ENCODE measurements at regions not wholly inside any gene's neighbourhood (a gene's known extent, or its start where the extent isn't known, plus 50 kb on each side); places are given as distances from the start of the nearest gene placed in this dataset.

DNA sequence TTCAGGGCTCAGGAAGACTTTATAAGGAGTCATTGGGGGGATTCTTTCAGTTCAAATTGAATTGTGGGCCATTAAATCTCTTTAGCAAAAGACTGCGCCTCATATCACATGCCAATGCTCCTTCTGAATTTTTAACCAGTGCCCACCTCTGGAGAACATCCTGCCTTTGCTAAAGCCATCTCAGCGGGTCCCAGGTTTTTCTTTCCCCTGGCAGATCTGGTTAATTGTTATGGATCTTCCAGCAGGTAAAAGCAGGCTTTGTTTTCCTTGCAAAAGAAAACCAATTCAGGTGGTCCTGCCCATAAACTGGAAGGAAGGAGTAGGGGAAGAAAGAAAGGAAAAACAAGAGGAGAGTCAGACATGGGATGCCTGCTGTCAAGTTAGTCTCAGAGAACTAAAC is 298.2 kb downstream of the LRFN2 start:
- ATAC-seq (no peak), DNase-seq (no peak)
- H3K27me3 ChIP-seq: peaks cover 6% of the 10 kb centered on the region
- H3K9me3 ChIP-seq: no peaks in the 10 kb centered on the region
- H3K4me1 ChIP-seq: no peaks in the 10 kb centered on the region
- H3K36me3 ChIP-seq: no peaks in the 10 kb centered on the region
- TF ChIP-seq, protein P1, sequence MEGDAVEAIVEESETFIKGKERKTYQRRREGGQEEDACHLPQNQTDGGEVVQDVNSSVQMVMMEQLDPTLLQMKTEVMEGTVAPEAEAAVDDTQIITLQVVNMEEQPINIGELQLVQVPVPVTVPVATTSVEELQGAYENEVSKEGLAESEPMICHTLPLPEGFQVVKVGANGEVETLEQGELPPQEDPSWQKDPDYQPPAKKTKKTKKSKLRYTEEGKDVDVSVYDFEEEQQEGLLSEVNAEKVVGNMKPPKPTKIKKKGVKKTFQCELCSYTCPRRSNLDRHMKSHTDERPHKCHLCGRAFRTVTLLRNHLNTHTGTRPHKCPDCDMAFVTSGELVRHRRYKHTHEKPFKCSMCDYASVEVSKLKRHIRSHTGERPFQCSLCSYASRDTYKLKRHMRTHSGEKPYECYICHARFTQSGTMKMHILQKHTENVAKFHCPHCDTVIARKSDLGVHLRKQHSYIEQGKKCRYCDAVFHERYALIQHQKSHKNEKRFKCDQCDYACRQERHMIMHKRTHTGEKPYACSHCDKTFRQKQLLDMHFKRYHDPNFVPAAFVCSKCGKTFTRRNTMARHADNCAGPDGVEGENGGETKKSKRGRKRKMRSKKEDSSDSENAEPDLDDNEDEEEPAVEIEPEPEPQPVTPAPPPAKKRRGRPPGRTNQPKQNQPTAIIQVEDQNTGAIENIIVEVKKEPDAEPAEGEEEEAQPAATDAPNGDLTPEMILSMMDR (IDR thresholded peaks at IDR 0.05): no peak
- no peak overlapping the region for H3K27ac ChIP-seq
- H3K4me3 ChIP-seq: no peak overlapping the region
- intact Hi-C loops (cut with DNase I): no loop called here

DNA sequence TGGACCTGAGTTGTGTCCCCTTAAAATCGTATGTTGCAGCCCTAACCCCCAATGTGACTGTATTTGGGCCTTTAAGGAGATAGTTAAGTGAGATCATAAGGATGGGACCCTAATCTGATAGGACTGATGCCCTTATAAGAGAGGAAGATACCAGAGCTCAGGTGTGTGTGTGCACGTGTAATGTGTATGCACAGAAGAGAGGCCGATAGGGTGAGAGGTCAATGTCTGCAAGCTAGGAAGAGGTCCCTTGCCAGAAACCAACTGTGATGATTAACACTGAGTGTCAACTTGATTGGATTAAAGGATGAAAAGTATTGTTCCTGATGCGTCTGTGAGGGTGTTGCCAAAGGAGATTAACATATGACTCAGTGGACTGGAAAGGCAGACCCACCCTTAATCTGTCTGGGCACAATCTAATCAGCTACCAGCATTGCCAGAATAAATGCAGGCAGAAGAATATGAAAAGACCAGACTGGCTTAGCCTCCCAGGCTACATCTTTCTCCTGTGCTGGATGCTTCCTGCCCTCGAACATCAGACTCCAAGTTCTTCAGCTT is 299.8 kb downstream of the LRFN2 start:
- ATAC-seq: no peak
- intact Hi-C loops (cut with DNase I): no loop called here
- H3K4me3 ChIP-seq: no peak overlapping the region

DNA sequence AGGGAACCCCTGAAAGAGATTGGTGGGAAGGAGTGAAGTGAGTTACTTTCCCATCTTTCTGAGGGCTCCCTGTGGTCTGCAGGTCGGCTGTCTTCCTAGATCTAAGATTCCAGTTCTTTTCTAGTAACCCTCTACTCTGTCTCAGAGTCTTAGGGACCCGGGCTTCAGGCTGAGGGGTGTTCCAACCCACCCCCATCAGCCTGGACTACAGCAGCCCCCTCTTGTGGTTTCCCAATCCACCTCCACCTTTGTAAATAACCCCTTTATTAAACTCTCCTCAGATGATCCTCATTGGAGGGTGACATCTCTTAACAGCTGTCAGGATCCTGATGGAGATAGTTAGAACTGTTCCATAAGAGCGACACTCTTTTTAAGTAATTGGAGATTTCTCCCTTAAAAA is 300.4 kb downstream of the LRFN2 start:
- Histone ChIP-seq H3K9me3 (no peaks in the 10 kb centered on the region), H3K27me3 (peaks cover 2% of the 10 kb centered on the region), H3K27ac (no peak overlapping the region), H3K4me1 (no peaks in the 10 kb centered on the region), H3K36me3 (no peaks in the 10 kb centered on the region), H3K4me3 (no peak overlapping the region)
- DNase-seq (no peak), ATAC-seq (no peak)
- intact Hi-C loops (cut with DNase I): no loop called here
- TF ChIP-seq, protein P1 (IDR thresholded peaks at IDR 0.05): no peak

More for the DNA sequence above, 299.8 kb downstream of the LRFN2 start:
- Histone ChIP-seq H3K9me3 (no peaks in the 10 kb centered on the region), H3K27ac (no peak overlapping the region), H3K27me3 (peaks cover 6% of the 10 kb centered on the region), H3K4me1 (no peaks in the 10 kb centered on the region), H3K36me3 (no peaks in the 10 kb centered on the region)
- DNase-seq: no peak
- TF ChIP-seq, protein P1 (IDR thresholded peaks at IDR 0.05): no peak

DNA sequence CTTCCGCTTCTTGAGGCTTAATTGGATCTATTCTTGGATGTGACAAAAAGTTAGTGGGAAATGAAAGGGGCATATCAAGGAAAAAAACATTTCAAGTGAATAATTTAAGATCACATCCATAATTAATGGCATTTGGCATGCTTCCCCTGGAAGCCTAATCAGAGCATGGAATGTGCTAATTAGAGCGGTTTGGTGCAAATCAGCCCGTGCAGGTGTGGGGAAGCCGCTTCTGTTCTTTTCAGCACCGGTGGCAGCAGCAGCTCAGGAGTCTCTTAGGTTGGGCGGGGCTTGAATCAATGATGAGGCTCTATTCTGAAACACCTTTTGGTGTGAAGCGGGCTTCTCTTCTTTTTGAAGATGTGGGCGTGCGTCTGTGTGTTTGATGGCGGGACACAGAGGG is 301.2 kb downstream of the LRFN2 start:
- H3K27ac ChIP-seq: no peak overlapping the region
- H3K4me3 ChIP-seq: no peak overlapping the region
- no peaks in the 10 kb centered on the region for H3K27me3 ChIP-seq
- H3K9me3 ChIP-seq: no peaks in the 10 kb centered on the region
- no peak for DNase-seq
- no peaks in the 10 kb centered on the region for H3K36me3 ChIP-seq
- intact Hi-C loops (cut with DNase I): no loop called here
- ATAC-seq: no peak
- H3K4me1 ChIP-seq: no peaks in the 10 kb centered on the region
- TF ChIP-seq, protein P1 (IDR thresholded peaks at IDR 0.05): no peak

DNA sequence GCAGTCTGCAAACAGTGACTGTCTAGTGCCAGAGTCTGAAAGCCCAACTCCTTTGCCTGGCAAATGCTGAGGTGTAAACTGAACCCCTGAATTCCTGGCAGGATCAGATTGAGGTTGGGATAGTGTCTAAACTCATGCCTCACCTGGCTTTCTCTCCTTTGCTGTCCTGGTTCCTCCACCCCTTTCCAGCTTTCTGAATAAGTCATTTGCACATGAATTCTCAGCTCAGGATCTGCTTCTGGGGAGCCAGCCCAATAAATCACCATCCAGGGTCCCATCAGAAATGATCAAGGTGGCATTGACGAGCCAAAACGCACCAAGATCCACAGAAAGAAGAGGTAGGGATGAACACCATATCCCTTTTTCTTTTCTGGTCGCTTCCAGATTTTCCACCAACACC is 301.6 kb downstream of the LRFN2 start:
- DNase-seq: no peak
- Histone ChIP-seq H3K4me1 (no peaks in the 10 kb centered on the region), H3K27me3 (no peaks in the 10 kb centered on the region), H3K9me3 (no peaks in the 10 kb centered on the region), H3K27ac (no peak overlapping the region), H3K36me3 (no peaks in the 10 kb centered on the region), H3K4me3 (no peak overlapping the region)
- intact Hi-C loops (cut with DNase I): no loop called here
- ATAC-seq: no peak
- TF ChIP-seq, protein P1 (IDR thresholded peaks at IDR 0.05): no peak

DNA sequence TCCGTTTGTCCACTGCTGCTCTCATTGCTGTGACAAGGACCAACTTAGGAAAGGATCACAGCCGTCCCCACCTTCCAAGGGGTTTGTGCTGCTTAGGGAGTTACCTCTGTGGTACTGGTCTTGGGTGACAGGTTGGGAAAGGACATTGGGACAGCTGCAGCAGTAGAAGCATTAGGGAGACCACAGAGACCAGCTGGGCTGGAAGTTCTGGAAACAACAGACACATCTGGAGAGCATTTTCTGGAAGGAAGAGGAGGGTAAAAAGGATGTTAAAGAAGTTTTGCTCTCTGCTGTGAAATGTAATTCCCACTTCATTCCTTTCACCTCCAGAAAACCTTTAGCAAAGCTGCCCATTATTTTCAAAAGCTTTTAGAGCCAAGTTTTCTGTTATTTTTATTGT is 304.2 kb downstream of the LRFN2 start:
- Histone ChIP-seq H3K36me3 (no peaks in the 10 kb centered on the region), H3K4me1 (no peaks in the 10 kb centered on the region), H3K27ac (no peak overlapping the region), H3K4me3 (no peak overlapping the region), H3K27me3 (no peaks in the 10 kb centered on the region), H3K9me3 (no peaks in the 10 kb centered on the region)
- DNase-seq (no peak), ATAC-seq (no peak)
- intact Hi-C loops (cut with DNase I): no loop called here
- TF ChIP-seq, protein P1 (IDR thresholded peaks at IDR 0.05): no peak
